ENCODE measurements at regions not wholly inside any gene's neighbourhood (a gene's known extent, or its start where the extent isn't known, plus 50 kb on each side); places are given as distances from the start of the nearest gene placed in this dataset.

DNA sequence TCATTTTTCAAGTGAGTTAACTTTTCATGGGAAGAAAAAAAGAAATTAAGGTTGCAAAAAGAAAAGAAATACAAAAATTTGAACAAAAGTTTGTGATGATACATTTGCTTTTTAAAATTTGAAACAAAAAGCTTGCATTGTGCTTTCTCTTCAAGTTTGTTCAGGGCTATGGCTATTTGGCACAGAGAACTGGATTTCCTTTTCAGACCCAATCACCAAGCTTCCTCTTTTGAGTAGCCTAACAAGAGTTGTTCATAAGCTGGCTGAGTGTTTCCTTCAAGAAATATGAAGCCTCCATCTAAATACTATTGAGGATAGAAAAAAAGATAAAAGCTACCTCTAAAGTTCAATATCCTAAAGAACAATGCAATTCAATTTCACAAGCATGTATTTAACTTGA, 787.8 kb downstream of the LIG4 start:
- H3K36me3 Mint-ChIP-seq (ENCODE audit: insufficient read depth, unreplicated experiment) = no peaks in the 10 kb centered on the region
- TF ChIP-seq, protein P1, sequence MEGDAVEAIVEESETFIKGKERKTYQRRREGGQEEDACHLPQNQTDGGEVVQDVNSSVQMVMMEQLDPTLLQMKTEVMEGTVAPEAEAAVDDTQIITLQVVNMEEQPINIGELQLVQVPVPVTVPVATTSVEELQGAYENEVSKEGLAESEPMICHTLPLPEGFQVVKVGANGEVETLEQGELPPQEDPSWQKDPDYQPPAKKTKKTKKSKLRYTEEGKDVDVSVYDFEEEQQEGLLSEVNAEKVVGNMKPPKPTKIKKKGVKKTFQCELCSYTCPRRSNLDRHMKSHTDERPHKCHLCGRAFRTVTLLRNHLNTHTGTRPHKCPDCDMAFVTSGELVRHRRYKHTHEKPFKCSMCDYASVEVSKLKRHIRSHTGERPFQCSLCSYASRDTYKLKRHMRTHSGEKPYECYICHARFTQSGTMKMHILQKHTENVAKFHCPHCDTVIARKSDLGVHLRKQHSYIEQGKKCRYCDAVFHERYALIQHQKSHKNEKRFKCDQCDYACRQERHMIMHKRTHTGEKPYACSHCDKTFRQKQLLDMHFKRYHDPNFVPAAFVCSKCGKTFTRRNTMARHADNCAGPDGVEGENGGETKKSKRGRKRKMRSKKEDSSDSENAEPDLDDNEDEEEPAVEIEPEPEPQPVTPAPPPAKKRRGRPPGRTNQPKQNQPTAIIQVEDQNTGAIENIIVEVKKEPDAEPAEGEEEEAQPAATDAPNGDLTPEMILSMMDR (IDR thresholded peaks at IDR 0.05; ENCODE audit: unreplicated experiment) = no peak
- H3K27ac Mint-ChIP-seq (ENCODE audit: low read depth, unreplicated experiment) = no peak overlapping the region
- H3K27me3 Mint-ChIP-seq (ENCODE audit: insufficient read depth, unreplicated experiment) = no peaks in the 10 kb centered on the region
- BruUV-seq (replicated peaks) = no TSS peak
- H3K4me1 Mint-ChIP-seq (ENCODE audit: insufficient read depth, unreplicated experiment) = no peaks in the 10 kb centered on the region
- DNase-seq (ENCODE audit: unreplicated experiment) = no peak
- intact Hi-C loops (cut with micrococcal nuclease) = no loop called here
- peaks cover 8% of the 10 kb centered on the region for H3K9me3 Mint-ChIP-seq (ENCODE audit: unreplicated experiment)
- POLR2A ChIA-PET = no interaction called here
- CTCF ChIA-PET = interaction anchor here (0.6 kb wide), 1 partner anchor 220 kb away, joined by 3 read pairs; no protein-coding TSS in a partner anchor
- no peak overlapping the region for H3K4me3 Mint-ChIP-seq (ENCODE audit: unreplicated experiment)

- no TSS peak for BruUV-seq (replicated peaks)
- ChIA-PET CTCF (no interaction called here), POLR2A (no interaction called here)
- H3K4me3 Mint-ChIP-seq (ENCODE audit: unreplicated experiment) = no peak overlapping the region
- intact Hi-C loops (cut with micrococcal nuclease) = no loop called here
- no peaks in the 10 kb centered on the region for H3K9me3 Mint-ChIP-seq (ENCODE audit: unreplicated experiment)
- DNase-seq (ENCODE audit: unreplicated experiment) = no peak
- H3K36me3 Mint-ChIP-seq (ENCODE audit: insufficient read depth, unreplicated experiment) = no peaks in the 10 kb centered on the region
- no peak overlapping the region for H3K27ac Mint-ChIP-seq (ENCODE audit: low read depth, unreplicated experiment)
- TF ChIP-seq, protein P1 (IDR thresholded peaks at IDR 0.05; ENCODE audit: unreplicated experiment) = no peak
- H3K4me1 Mint-ChIP-seq (ENCODE audit: insufficient read depth, unreplicated experiment) = peaks cover 5% of the 10 kb centered on the region
- no peaks in the 10 kb centered on the region for H3K27me3 Mint-ChIP-seq (ENCODE audit: insufficient read depth, unreplicated experiment)
Observed at GRCh38 chr13:107422421-107422820, 792.9 kb downstream of the LIG4 start.

- DNase-seq (ENCODE audit: unreplicated experiment) = no peak
- Mint-ChIP-seq H3K27ac (ENCODE audit: low read depth, unreplicated experiment) (no peak overlapping the region), H3K27me3 (ENCODE audit: insufficient read depth, unreplicated experiment) (no peaks in the 10 kb centered on the region), H3K4me3 (ENCODE audit: unreplicated experiment) (no peak overlapping the region), H3K36me3 (ENCODE audit: insufficient read depth, unreplicated experiment) (no peaks in the 10 kb centered on the region), H3K4me1 (ENCODE audit: insufficient read depth, unreplicated experiment) (peaks cover 5% of the 10 kb centered on the region), H3K9me3 (ENCODE audit: unreplicated experiment) (no peaks in the 10 kb centered on the region)
- intact Hi-C loops (cut with micrococcal nuclease) = no loop called here
- no TSS peak for BruUV-seq (replicated peaks)
- TF ChIP-seq, protein P1 (IDR thresholded peaks at IDR 0.05; ENCODE audit: unreplicated experiment) = no peak
- ChIA-PET POLR2A (no interaction called here), CTCF (no interaction called here)
Observed at GRCh38 chr13:107421951-107422350, 793.4 kb downstream of the LIG4 start.

DNA sequence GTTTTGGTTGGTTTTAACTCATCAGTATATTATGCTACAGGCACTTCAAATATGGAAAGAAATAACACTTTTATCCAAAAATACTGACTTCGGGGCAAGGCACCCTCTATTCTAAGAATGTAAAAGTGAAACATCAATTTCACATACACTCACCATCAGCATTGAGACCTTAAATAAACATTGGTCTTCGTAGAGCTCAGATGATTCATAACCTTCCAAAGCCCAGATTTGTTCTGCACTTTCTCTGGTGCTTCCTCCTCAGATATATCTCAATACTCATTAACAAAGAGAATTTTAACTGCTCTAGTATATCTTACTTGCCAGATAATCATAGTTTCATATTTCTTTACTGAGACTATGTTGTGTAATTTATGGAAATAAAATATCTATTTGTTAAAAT, 794.3 kb downstream of the LIG4 start:
- intact Hi-C loops (cut with micrococcal nuclease) = no loop called here
- Mint-ChIP-seq H3K4me1 (ENCODE audit: insufficient read depth, unreplicated experiment) (peaks cover 5% of the 10 kb centered on the region), H3K36me3 (ENCODE audit: insufficient read depth, unreplicated experiment) (no peaks in the 10 kb centered on the region), H3K4me3 (ENCODE audit: unreplicated experiment) (no peak overlapping the region), H3K9me3 (ENCODE audit: unreplicated experiment) (no peaks in the 10 kb centered on the region), H3K27me3 (ENCODE audit: insufficient read depth, unreplicated experiment) (no peaks in the 10 kb centered on the region), H3K27ac (ENCODE audit: low read depth, unreplicated experiment) (no peak overlapping the region)
- CTCF ChIA-PET = interaction anchor here (0.8 to 1.3 kb wide), 2 partner anchors 14 to 62 kb away, joined by 3 to 4 read pairs; no protein-coding TSS in a partner anchor
- POLR2A ChIA-PET = no interaction called here
- DNase-seq (ENCODE audit: unreplicated experiment) = peak; percentile 32
- BruUV-seq (replicated peaks) = no TSS peak
- TF ChIP-seq, protein P1 (IDR thresholded peaks at IDR 0.05; ENCODE audit: unreplicated experiment) = no peak

Measured in MCF 10A (cell line).